ENCODE measurements at regions not wholly inside any gene's neighbourhood (a gene's known extent, or its start where the extent isn't known, plus 50 kb on each side); places are given as distances from the start of the nearest gene placed in this dataset.
"Not testable (repeated sequence)": the region's sequence is repeated elsewhere in the genome, so short reads cannot be mapped to it uniquely, and the experiment has no call there.

DNA sequence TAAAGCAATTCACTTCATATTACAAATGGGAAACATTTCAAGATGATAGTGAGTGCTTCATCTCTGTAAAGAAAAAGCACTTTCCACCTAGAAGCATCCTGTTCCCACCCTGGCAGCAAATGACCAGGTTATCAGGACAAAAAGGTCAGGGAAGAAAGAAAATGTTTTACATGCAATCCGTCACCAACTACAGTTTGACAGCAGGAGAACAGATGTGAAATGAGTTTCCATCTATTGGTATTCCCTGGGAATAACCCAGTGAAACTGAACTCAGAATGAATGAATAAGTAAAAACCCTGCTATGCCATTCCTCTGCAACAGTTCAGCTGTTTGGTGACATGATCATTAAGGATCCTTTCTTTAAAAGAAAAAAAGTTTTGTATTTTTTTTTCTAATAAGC lies 67.6 kb downstream of the HTR1A start:
- no peak for DNase-seq (ENCODE audit: low read depth)

DNA sequence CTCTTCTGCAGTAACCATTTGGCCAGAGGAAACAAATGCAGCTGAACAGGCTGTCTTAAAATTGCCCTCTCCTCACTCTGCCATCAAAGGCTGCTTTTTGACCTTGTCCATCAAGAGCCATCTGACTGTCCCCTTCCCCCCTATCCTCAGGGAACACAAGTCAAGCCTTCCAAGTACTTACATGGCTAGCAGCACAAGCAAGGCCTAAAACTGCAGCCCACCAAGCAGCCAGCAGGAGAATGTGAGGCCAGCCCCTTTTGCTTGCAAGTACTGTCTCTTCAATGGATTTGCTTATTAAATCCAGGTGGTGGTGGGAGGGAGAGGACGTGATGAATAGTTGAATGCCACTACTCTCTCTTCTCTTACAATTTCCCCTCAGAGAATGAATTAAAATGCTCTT lies 83.5 kb downstream of the HTR1A start:
- DNase-seq (ENCODE audit: low read depth) = no peak

DNA sequence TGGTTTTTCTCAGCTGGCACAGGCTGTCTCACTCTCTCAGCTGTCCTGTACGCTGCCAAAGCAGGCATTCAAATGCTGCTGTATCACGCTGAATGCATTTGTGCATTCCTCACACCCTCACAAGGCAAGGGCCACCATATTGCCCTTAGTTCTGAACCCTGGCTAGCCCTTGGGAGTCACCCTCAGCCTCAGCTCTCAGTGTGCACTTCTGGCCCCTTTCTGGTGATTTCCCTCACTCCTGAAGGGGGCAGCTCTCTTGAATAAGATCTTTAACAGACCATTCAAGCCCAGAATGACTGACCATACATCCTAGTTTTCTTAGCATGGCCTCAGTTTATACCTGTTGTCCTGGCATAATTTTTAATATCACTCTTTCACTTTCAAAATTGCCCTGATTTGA lies 84.3 kb downstream of the HTR1A start:
- DNase-seq (ENCODE audit: low read depth) = no peak

DNA sequence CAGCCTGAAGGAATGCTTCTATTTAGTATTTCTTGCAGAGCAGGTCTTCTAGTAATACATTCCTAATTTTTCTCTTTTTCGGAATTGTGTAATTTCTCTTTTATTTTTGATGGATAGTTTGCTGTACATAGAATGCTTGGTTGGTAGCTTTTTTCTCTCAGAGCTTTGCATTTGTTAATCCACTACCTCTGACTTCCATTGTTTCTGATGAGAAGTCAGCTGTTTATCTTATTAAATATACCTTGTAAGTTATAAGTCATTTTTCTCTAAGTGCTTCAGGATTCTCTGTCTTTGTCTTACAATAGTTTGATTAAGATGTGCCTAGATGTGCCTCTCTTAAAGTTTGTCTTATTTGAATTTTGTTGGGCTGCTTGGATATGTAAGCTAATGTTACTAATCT lies 101.9 kb downstream of the HTR1A start:
- no peak for DNase-seq (ENCODE audit: low read depth)

DNA sequence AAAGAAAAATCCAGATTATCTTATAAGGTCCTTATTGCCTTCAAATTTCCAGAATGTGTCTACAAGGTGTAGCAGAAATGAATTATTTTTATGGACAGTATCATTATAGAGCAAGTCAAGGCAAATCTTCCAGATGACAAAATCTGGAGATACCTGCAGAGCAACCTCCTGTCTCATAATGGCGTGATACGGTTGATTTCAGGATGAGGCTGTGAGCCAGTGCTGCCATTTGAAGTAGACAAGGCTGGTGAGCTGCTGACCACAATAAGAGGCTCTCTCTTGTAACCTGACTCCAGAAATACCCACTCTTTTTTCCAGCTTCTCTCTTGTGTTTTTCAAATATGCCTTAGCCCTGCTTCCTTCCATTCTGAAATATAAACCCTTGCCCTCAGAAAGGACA lies 108.2 kb downstream of the HTR1A start:
- DNase-seq (ENCODE audit: low read depth) = no peak

DNA sequence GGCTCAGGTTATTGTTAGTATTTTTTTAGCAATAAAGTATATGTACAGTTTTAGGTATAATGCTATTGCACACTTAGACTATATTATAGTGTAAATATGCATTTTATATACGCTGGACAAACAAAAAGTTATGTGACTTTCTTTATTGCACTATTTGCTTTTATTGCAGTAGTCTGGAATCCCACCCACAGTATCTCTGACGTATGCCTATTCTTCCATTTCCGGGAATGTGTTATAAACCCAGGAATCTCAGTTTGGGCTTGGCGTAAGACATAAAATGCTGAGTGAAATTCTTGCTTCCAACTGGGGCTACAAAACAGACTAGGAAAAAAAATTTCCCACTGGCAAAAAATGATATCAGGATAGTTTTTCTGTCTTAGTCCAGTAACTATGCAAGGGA lies 119.1 kb downstream of the HTR1A start:
- DNase-seq (ENCODE audit: low read depth) = no peak

DNA sequence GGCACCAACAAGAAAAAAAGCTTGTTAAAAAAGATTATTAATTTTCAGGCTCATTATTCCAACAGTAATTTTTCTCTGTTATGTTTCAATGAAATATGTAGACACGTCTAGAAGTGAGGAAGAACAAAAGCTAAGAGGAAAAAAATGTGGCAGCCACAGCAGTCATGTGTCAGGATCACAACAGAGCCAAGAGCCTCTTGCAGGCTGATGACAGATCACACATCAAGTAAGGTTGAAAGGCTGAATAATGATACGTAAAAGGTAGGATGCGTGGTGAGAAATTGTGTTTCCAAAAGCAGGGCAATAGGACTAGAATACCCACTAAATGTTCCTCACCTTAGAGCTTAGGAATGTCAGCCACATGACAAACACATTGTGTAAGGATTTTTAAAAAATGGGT lies 124.8 kb downstream of the HTR1A start:
- DNase-seq (ENCODE audit: low read depth) = no peak

DNA sequence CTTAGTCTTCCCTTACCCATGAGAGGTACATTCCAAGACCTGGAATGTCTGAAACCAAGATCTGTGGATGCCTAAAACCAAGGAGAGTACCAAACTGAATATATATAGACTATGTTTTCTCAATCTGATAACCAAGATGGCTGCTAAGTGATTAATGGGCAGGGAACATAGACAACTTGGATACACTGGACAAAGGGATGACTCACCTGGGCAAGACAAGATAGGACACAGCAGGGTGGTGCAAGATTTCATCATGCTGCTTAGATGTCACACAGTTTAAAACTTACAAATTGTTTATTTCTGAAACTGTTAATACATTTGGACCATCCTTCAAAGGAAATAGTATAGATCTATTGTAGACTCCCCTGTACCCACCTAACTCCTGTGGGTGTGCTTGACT lies 130.9 kb downstream of the HTR1A start:
- DNase-seq (ENCODE audit: low read depth) = no peak

DNA sequence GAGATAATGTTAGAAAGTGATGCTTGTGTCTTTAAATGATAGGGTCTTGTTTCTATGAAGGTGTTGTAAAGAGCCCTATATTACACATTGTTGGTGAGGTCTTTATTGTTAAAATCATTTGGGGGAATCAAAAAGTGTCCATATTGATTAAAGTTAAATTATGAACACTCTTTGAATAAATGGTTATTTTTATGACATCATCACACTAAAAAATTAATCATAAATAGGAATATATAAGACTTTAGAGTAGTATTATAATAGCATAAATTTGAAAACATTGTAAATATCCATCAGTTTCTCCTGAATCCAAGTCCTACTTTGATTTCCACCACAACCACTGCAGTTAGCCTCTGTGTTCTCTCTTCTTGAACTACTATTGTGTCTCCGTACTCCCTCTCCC lies 136.3 kb downstream of the HTR1A start:
- no peak for DNase-seq (ENCODE audit: low read depth)

DNA sequence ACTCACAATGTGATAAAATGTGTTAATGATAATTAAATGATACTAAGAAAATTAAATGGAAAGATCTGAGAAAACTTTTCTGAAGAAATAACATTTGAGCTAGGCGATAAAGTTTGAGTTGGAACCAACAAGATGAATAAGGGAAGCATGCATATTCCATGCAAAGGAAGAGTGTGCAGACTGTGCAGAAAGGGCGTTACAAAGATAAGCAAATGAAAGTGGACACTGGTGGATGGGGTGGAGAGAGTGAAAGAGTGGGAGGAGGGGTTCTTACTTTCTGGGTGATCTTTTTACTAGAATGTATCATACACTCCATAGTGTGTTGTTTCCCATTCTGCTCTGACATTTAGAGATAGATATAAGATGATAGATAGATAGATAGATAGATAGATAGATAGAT lies 138.7 kb downstream of the HTR1A start:
- no peak for DNase-seq (ENCODE audit: low read depth)

DNA sequence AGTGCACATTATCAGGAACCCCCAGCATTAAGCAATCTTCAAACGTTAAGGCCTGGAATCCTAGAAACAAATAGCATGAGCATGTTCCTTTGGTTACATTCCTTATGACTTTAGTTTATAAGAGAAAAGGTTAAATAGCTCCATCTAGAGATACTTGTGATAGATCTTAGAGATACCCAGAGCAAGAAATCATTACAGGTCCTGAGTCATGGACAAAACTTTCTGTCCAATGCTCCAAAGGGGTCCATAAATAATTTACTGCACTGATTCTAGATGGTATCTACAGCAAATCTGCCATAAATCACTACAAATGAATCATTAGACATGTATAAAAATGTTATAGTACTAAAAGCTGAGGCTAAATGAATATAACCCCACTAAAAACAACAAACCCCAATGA lies 139.6 kb downstream of the HTR1A start:
- DNase-seq (ENCODE audit: low read depth) = no peak

DNA sequence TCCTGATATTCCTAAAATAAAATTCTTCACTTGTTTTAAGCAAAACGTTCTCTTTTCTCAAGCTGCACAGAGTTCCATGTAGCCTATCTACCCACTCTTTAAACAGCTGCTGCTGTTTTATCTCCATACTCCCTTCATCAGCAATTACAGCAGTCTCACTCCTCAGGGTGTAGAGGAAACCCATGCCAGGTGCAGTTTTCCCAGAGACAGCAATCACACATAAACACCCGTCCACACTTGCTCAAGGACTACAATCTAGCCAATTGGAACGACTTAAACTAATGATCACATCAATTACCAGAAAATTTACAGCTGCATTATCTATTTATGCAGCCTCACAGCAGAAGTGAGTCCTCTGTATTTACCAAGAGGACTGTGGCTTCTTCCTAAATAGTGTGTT lies 141.7 kb downstream of the HTR1A start:
- DNase-seq (ENCODE audit: low read depth) = no peak

DNA sequence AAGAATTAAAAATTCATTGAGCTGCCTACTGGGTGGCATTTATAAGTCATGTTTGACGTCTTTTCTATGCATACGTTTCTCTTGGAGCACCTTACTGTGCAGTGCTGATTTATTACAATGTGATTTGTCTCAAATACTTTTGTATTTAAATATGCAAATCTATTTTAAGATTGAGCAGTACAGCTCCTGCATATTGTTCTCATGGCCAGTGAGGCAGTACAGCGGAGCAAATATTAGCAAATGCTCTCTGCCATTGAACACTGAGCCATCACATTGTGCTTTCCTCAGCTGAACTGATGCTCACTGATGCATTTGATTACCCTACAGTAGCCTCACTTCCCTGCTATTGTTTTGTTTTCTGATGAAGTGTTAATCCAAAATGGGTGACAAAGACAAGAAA lies 149.6 kb downstream of the HTR1A start:
- DNase-seq (ENCODE audit: low read depth) = no peak

DNA sequence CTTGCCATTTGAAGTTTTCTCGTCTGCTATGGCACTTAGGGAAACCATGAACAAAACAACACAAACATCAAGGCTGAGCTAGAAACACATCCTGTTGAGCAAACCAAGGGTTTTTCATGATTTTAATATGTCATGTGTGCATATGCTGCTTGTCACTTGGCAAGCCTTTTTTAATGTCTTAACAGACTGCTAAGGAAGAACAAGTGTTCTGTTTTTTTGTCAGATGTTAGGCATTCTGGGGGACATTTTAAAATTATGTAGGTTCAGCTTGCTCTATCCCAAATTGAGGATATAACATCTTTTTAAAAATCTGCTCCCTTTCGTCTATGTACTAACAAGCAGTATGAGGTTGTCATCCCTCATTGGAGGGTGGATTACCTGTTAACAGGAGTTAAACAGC lies 150.3 kb downstream of the HTR1A start:
- DNase-seq (ENCODE audit: low read depth) = no peak

DNA sequence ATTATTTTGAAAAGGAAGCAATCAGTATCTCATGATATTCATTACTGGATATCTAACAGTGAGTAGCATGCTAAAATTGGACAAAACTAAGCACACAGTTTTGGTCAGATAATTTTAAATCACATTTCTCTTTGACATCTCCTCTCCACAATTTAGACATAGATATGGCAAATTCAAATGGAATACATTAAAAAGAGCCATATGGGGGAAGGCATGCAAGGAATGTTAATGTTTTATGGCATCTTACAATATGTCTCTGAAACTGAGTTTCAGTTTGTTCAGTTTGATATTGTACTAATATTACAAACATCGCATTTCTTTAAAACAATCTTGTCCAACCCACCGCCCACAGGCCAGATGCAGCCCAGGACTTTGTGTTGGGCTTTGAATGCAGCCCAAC lies 151.0 kb downstream of the HTR1A start:
- no peak for DNase-seq (ENCODE audit: low read depth)

DNA sequence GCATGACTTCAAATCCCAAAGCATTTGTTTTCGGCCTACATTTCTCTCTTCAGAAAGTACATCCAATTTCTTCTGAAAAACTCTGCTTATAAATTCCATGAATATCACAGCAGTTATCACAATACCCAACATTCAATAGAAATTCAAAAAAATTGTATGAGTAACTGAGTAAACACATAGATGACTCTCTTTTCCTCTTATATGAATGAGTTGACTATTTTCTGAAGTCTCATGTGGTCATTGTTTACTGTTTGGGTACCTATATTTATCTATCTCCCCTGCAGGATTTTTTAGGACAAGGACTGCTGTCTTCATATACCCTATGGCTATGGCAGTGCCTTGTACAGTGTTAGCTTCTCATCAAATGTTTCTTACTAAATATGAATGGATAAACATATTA lies 157.1 kb downstream of the HTR1A start:
- DNase-seq (ENCODE audit: low read depth) = no peak

DNA sequence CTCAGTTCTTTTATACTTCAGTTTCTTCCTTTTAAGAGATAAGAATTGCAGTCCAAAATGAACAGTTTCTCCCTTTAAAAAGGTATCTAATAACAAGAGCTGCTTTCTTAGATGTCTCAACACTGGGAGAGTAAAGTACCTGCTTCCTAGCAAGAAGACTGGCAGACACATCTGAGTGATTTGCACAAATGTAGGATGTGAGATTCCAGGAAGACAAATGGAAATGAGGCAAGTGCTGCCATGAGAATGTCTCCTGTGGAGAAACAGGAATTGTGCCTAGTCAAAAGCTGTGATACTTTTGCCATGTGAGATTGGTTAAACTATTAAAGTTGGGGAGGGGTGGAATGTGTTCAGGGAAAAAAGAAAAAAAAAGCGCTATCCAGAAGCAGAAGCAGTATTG lies 159.1 kb downstream of the HTR1A start:
- no peak for DNase-seq (ENCODE audit: low read depth)

DNA sequence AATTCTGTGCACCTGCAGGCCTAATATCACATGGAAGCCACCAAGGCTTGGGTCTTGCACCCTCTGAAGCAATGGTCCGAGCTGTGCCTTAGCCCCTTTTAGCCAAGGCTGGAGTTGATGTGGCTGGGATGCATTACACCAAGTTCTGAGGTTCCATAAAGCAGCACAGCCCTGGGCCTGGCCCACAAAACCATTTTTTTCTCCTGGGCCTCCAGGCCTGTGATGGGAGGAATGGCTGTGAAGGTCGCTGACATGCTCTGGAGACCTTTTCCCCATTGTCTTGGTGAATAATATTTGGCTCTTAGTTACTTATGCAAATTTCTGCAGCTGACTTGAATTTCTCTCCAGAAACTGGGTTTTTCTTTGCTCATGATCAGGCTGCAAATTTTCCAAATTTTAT lies 167.3 kb downstream of the HTR1A start:
- DNase-seq (ENCODE audit: low read depth) = no peak

DNA sequence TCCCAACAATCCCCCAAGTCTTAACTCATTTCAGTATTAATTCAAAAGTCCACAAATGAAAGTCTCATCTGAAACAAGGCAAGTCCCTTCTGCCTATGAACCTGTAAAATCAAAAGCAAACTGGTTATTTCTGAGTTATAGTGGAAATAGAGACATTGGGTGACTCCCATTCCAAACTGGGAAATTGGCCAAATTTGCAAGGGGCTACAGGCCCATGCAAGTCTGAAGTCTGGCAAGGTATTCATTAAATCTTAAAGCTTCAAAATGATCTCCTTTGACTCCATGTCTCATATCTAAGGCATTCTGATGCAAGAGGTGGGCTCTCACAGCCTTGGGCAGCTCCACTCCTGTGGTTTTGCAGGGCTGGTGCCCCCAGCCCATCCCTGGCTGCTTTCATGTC lies 167.9 kb downstream of the HTR1A start:
- no peak for DNase-seq (ENCODE audit: low read depth)

DNA sequence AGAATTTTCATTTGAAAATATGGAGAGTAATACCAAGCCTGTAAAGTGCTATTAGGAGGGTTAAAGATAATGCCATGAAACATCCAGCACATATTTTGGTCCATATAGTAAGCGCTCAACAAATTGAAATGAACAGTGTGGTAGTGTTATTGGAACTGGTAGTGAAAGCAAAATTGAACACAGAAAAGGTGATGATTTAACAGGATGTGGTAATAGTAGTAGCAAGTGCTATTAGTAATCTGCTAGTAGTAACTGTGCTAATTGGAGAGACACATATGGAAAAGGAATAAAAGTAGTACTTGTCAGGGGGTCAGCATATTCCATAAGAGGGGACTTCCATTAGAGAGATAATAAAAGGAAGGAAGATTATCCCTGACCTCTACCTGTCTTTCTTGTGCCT lies 187.3 kb downstream of the HTR1A start:
- DNase-seq (ENCODE audit: low read depth) = no peak

DNA sequence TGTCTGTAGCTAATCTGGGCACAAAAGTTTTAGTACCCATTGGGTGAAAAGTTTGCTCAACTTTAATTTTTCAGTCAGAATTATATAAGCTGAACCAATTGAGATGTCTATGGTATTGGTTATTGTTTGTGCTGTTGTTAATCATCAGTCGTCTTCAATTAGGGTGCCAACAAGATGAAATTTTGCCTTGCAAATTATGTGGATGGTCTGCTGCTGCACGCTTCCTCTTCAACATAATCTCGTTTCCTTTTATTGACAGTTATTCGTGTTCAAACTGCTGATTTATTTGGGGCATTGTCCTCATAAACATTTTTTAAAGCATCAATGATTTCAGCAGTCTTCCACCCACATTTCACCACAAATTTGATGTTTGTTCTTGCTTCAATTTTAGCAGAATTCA lies 194.0 kb downstream of the HTR1A start:
- DNase-seq (ENCODE audit: low read depth) = no peak

DNA sequence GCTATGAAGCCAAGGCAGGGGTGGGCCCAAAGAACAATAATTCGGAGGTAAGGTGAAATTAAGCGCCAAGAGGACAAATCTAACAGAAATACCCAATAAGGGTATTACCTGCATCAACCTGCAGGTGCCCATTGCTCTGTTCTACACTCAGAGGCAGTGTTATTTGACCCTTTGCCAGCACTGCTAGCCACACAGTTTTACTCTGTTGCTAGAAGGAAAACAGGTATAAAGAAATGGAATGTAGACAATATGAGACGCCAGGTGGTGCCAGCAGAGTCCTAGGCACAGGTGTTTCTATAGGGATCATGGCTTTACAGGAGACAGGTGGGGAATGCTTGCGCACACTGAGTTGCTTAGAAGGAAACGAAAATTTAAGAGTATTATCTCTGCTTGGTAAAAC lies 201.3 kb downstream of the HTR1A start:
- DNase-seq (ENCODE audit: low read depth) = no peak

DNA sequence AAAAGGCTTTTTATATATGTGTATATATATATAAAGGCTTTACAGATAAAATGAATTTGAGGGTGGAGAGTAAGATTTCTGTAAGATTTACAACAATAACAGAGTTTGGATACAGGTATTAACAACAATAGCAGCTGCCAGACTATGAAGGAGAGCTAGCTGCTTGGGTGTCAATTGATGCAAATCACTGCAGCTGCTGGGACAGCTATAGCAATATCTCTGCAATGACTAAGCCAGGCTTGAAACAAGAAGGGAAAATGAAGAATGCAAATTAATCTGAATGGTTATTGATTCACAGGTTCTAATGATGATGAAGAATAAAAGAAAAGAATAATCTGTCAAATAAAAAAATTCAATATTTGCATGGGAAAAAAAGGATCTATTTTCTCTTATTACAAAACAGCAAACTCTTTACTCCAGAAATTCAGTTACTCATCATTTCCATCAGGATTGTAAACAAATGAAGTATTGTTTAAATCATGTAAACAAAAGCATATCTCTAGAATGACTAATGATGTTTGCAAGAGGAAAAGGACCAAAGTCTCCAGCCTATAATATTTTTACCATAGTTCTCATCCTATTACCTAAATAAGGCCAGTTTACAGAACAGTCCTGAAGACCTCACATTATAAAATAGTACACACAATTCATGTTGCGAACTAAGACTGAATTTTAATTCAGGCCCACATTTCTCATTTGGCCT lies 219.0 kb downstream of the HTR1A start:
- DNase-seq (ENCODE audit: low read depth) = no peak

DNA sequence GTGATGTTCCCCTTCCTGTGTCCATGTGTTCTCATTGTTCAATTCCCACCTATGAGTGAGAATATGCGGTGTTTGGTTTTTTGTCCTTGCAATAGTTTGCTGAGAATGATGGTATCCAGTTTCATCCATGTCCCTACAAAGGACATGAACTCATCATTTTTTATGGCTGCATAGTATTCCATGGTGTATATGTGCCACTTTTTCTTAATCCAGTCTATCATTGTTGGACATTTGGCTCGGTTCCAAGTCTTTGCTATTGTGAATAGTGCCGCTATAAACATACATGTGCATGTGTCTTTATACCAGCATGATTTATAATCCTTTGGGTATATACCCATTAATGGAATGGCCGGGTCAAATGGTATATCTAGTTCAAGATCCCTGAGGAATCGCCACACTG lies 229.4 kb downstream of the HTR1A start:
- not testable (repeated sequence) for DNase-seq (ENCODE audit: low read depth)

DNA sequence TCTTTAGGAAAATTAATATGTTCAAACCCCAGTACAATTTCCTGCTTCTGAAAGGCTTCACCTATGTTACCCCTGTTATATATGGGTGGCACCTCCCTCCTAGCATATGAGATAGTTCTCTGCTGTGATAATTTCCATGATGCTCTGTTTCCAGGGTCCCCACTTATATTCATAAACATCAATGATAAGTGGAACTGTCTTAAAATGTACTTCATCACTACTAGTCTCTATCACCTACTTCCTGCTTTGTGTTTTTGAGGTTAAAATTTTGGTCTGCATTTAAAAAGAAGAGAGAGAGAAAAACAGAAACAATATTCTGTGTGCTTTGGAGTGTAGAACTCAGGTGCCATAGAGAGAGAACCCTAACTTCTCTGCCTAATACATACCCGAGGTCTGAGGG lies 234.7 kb downstream of the HTR1A start:
- DNase-seq (ENCODE audit: low read depth) = no peak
